NCI-H446 treated with DMSO at 0.1 percent for 48 hours (cell line): ENCODE measurements at regions not wholly inside any gene's neighbourhood (a gene's known extent, or its start where the extent isn't known, plus 50 kb on each side); places are given as distances from the start of the nearest gene placed in this dataset.

Experiments used
- DNase-seq: peaks from one replicate; lab custom pipeline; 2025; lab: John Stamatoyannopoulos, UW

DNA sequence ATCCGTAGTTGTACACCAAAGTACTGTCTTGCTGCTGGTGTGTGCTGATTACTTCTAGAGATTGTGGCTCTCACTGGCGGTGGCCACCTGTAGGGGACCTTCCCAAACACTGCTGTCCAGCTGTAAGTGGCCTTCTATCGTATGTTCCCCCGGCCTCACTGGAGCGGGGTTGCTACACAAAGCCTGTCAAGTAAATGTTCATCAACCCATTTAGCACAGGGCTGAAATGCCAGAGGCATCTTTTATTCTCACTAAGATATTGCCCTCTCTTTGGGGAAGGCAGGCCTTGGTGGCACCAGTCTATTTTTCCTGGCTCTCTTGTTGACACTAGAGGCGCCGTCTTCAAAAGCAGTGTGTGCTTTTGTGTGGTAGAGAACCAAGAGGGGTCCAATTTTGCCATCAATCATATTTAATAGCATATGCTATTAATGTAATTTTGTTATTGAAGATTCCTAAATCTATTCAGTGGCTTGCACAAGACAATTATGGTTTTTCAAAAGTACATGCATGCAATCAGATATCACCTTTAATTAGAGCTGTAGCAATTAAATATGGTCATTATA, 514.4 kb upstream of the SALL1 start:
- DNase-seq, result no peak

- no peak for DNase-seq
Observed at GRCh38 chr16:51658531-51658930, 507.5 kb upstream of the SALL1 start.

- no peak for DNase-seq
Observed at GRCh38 chr16:51657848-51658247, 506.8 kb upstream of the SALL1 start.

- DNase-seq, result no peak
Observed at GRCh38 chr16:51655249-51655648, 504.2 kb upstream of the SALL1 start.

GRCh38 chr16:51651061-51651466, 500.0 kb upstream of the SALL1 start:
- no peak for DNase-seq

GRCh38 chr16:51649631-51650030, 498.6 kb upstream of the SALL1 start:
- no peak for DNase-seq

DNA sequence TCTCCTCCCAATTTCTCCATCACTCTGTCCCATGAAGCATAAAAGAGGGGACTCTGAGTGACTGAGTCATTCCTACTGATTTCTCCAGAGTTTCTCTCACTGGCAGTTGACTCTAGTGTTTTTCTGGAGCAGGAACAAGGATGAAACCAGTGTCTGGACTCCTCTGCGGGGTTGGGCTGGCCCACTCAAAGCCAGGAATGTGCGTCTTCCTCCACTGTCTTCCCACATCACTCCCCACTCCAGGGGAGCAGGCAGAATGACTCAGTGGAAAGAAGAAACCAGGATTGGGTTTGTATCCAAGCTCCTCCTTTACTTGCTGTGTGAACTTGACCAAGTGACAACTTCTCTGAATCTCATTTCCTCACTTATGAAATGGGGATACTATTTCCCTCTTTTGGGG, 497.5 kb upstream of the SALL1 start:
- no peak for DNase-seq

DNA sequence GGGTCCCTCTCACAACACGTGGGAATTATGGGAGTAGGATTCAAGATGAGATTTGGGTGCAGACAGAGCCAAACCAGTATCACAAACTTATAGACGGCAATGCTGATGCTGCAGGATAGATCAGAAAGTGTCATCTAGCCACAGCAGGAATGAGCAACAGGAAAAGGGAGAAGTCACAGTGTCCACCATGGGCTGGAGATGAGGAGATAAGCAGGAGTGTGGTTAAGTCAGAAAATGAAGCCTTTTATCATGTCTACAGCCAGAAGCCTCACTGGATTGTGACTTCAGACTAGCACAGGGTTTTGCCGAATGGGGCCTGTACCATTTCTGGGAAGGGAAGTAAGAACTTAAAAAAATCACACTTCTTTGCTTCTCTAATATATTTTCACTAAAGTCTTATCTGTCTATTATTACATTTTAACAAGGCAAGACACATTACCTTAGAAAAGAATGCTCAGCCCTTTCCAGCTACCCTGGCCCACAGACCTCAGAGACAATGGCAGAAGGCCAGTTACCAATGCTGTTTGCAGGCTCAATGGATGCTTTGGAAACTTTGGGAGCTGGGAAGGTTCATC, 490.2 kb upstream of the SALL1 start:
- no peak for DNase-seq

DNA sequence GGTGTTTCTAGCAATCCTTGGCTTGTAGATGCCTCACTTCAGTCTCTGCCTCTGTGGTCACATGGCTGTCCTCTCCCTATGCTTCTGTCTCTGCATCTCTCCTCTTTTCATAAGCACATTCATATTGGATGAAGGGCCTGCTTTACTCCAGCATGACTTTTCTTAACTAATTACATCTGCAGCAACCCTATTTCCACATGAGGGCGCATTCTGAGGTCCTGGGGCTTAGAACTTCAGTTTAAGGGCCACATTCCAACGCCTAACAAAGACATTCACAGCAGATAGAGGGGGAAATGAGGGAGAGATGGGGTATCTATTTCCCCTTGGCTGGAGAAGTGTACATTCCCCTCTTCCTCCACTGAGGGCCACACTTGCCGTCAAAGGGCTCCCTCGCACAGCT, 489.1 kb upstream of the SALL1 start:
- DNase-seq, result no peak

GRCh38 chr16:51638339-51639135, 487.5 kb upstream of the SALL1 start:
- DNase-seq, result no peak

- no peak for DNase-seq
Observed at GRCh38 chr16:51637770-51638094, 486.7 kb upstream of the SALL1 start.

GRCh38 chr16:51636920-51637769, 486.1 kb upstream of the SALL1 start:
- DNase-seq, result no peak

DNA sequence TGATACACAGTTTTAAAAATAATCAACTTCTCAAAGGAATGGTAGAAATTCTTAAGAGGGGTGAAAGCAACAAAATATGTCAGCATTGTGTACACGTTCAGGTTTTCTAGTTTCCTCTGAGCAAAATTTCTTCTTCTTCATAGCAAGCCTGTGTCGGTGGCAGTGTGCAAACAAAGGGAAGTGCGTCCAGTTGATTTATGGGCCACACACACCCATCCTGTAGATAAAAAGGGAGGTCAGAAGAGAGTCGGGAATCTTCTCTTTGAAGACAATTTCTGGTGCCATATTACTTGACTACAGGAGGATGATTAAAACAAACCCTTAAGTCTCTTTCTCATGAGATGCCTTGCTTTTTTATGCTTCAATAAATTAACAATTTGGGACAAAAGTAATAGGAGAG, 484.1 kb upstream of the SALL1 start:
- no peak for DNase-seq

DNA sequence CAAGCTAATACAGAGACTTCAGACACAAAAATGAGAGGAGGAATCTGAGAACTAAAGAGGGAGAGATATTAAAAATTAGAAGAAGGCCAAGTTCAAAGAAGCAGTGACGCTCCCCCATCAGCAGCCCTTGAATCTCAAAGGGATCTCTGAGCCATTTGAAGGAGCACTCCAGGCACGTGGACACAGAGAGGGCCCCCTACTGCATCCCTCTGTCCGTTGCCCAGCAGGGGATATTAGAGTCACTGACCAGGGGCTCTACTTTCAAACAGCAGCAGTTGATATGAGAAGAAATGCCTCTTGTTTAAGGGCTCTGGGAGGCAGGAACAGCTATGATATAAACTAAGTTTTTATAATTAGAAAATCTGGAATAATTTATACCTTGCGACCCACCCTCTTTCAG, 479.0 kb upstream of the SALL1 start:
- DNase-seq, result no peak

DNA sequence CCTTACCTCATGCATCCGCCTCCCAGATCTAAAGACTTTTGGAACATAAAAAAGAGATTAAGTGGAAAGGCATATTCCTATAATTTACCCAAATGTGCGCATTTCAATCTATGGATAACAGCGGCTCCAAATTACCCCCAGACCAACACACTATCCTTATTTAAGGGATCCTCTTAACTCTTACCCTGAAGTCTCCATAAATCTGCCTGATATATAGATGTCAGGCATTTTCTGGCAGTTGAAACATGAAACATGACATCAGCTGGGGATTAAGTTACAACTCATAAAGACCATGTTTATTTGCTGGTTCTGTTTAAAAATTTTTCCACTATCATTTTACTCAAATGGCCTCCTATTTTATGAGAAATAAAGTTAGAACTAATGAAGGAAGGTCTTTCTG, 478.5 kb upstream of the SALL1 start:
- no peak for DNase-seq

DNA sequence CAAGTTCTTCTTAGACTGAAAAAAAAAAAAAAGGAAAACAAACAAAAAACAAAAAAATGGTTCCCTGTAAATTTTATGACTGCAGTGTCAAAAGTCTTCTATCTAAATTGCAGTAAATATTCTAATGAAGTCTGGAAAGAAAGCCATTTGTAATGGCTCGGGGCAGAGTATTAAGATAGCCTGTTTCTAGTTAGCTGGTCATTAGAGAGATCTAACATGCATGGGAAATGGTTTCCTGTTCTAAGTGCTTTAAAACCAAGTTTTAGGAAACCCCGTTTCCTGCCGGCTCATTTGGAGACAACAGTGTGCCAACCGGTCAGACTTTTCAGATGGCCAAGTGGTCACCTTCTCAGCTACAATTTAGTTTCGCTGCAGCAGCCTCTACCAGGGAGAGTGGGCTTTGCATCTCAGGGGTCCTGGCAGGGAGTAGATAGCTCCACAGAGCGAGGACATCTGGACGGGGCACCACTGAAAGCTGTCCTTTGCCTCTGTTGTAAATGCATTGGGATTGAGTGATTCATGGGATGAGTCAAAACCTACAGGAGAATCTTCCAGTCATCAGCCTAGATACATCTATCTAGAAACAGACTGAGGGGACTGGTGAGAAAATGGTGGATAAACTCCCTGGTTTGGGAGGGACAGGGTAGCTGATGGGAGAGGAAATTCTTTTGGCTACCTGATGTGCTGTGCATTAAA, 473.2 kb upstream of the SALL1 start:
- no peak for DNase-seq

GRCh38 chr16:51621610-51622009, 470.5 kb upstream of the SALL1 start:
- DNase-seq, result no peak

- no peak for DNase-seq
Observed at GRCh38 chr16:51615141-51615540, 464.1 kb upstream of the SALL1 start.

DNA sequence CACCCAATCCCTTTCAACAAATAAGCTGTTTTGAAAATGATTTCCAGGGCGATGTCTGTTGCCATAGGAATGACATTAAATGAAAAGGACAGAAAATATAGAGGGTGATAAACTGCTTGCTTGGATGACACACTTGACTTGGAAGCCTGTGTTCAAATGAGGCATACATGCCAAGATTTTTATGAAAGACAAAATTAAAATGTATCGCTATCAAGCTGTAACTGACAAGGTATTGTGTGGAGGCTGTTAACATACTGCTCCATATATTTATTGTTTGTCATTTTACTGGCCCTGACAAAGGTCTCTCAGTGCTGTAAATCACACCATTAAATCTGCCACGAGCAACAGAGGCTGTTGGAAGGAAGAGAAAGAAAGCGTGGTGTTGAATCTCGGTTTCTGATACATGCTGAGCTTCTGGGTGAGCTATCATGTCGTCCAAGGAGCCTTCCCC, 456.2 kb upstream of the SALL1 start:
- DNase-seq, result no peak

DNA sequence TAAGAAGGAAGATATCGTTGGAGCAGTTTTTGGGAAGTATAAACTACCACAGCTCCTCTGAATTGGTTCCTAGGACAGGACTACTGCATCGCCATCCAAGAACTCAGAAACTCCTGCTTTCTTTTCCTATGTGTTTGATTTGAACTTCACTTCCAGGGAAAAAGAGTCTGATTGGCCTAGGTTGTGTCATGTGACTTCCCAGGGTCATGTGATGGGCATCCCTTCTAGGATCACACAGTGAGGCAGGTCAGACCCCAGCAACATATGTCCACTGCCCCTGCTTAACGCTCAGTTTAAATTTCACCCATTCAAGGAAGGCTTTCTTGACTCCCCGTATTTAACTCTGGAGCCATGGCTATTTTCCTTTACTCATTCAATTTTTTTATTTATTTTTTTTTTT, 445.2 kb upstream of the SALL1 start:
- DNase-seq, result no peak

- no peak for DNase-seq
Observed at GRCh38 chr16:51592535-51593300, 441.6 kb upstream of the SALL1 start.
